Mesenchymal stem cell (in vitro differentiated cells and primary cell): ENCODE measurements at regions not wholly inside any gene's neighbourhood (a gene's known extent, or its start where the extent isn't known, plus 50 kb on each side); places are given as distances from the start of the nearest gene placed in this dataset.

Experiments
- DNase-seq: peaks from one replicate; pipeline ENCODE4 v3.0.0-alpha.2; 2013
- H2AFZ ChIP-seq: one replicate; pipeline ENCODE4 v1.6.1; 2013; ENCODE audit warnings: low read depth, mild to moderate bottlenecking, control low read depth, inconsistent platforms, low read length, moderate library complexity
- H2AK5ac ChIP-seq: 2 replicates; pipeline ENCODE4 v1.6.1; 2013; ENCODE audit warnings: low read length, moderate library complexity, mild to moderate bottlenecking, inconsistent platforms; ENCODE audit not compliant: severe bottlenecking
- H2BK120ac ChIP-seq: one replicate; pipeline ENCODE4 v1.6.1; 2013; ENCODE audit warnings: low read depth, mild to moderate bottlenecking, inconsistent platforms, low read length, moderate library complexity
- H2BK12ac ChIP-seq, 2 experiments: one replicate each; pipeline ENCODE4 v1.6.1; 2013; ENCODE audit warnings: inconsistent platforms in 2 of 2, low read length in 2 of 2, mild to moderate bottlenecking in 2 of 2, moderate library complexity in 2 of 2, control low read depth in 1 of 2
- H2BK15ac ChIP-seq: one replicate; pipeline ENCODE4 v1.6.1; 2013; ENCODE audit warnings: mild to moderate bottlenecking, low read depth, inconsistent platforms; ENCODE audit not compliant: poor library complexity, severe bottlenecking
- H2BK5ac ChIP-seq: 2 replicates; pipeline ENCODE4 v1.6.1; 2013; ENCODE audit warnings: low read depth, mild to moderate bottlenecking, low read length, control low read depth, inconsistent platforms; ENCODE audit not compliant: poor library complexity, severe bottlenecking
- H3K14ac ChIP-seq, 2 experiments: one replicate each; pipeline ENCODE4 v1.6.1; 2013; ENCODE audit warnings: inconsistent platforms in 2 of 2, low read length in 2 of 2, control low read depth in 1 of 2, mild to moderate bottlenecking in 1 of 2, moderate library complexity in 1 of 2
- H3K18ac ChIP-seq, 2 experiments: one replicate each; pipeline ENCODE4 v1.6.1; 2013; ENCODE audit warnings: inconsistent platforms in 2 of 2, low read length in 2 of 2, control low read depth in 1 of 2, low read depth in 1 of 2, mild to moderate bottlenecking in 1 of 2
- H3K23ac ChIP-seq, 2 experiments: one replicate each; pipeline ENCODE4 v1.6.1; 2013; ENCODE audit warnings: inconsistent platforms in 2 of 2, low read length in 2 of 2, mild to moderate bottlenecking in 2 of 2, moderate library complexity in 2 of 2, control low read depth in 1 of 2
- H3K27ac ChIP-seq: 2 replicates; pipeline ENCODE4 v1.5.1; 2013; ENCODE audit warnings: mild to moderate bottlenecking, moderate library complexity, low read length, control low read depth, inconsistent platforms; ENCODE audit not compliant: poor library complexity, severe bottlenecking
- H3K27me3 ChIP-seq, 2 experiments: 2 replicates each; pipeline versions ENCODE4 v1.6.1 to v1.7.0; 2013; ENCODE audit warnings: low read length in 2 of 2, mild to moderate bottlenecking in 2 of 2, moderate library complexity in 2 of 2, control low read depth in 1 of 2, inconsistent platforms in 1 of 2; ENCODE audit not compliant: control insufficient read depth in 1 of 2, insufficient read depth in 1 of 2
- H3K36me3 ChIP-seq, 2 experiments: 2 replicates each; pipeline versions ENCODE4 v1.6.1 to v1.7.0; 2013; ENCODE audit warnings: low read length in 2 of 2, control low read depth in 1 of 2, inconsistent platforms in 1 of 2, low read depth in 1 of 2, mild to moderate bottlenecking in 1 of 2; ENCODE audit not compliant: insufficient read depth in 2 of 2, control insufficient read depth in 1 of 2
- H3K4ac ChIP-seq, 2 experiments: one replicate each; pipeline ENCODE4 v1.6.1; 2013; ENCODE audit warnings: inconsistent platforms in 2 of 2, low read length in 2 of 2, mild to moderate bottlenecking in 2 of 2, moderate library complexity in 2 of 2, control low read depth in 1 of 2, low read depth in 1 of 2
- H3K4me1 ChIP-seq: 2 replicates; pipeline ENCODE4 v1.6.1; 2013; ENCODE audit warnings: low read depth, low read length, control low read depth; ENCODE audit not compliant: control insufficient read depth, insufficient read depth
- H3K4me2 ChIP-seq: 2 replicates; pipeline ENCODE4 v1.6.1; 2013; ENCODE audit warnings: low read length, mild to moderate bottlenecking, inconsistent platforms; ENCODE audit not compliant: poor library complexity, severe bottlenecking
- H3K4me3 ChIP-seq, 2 experiments: 2 replicates each; pipeline versions ENCODE4 v1.5.1 to v1.7.0; 2013; ENCODE audit warnings: low read length in 2 of 2, mild to moderate bottlenecking in 2 of 2, control low read depth in 1 of 2, low read depth in 1 of 2; ENCODE audit not compliant: insufficient read depth in 1 of 2
- H3K79me1 ChIP-seq: replicated peaks from 2 replicates; pipeline ENCODE4 v1.6.1; 2013; ENCODE audit warnings: mild to moderate bottlenecking, control low read depth, low read length, inconsistent platforms; ENCODE audit not compliant: poor library complexity, severe bottlenecking
- H3K9ac ChIP-seq: 2 replicates; pipeline ENCODE4 v1.7.0; 2013; ENCODE audit warnings: mild to moderate bottlenecking, low read length, moderate library complexity
- H3K9me3 ChIP-seq: 2 replicates; pipeline ENCODE4 v1.7.0; 2013; ENCODE audit warnings: mild to moderate bottlenecking, low read length; ENCODE audit not compliant: control insufficient read depth
- H4K8ac ChIP-seq: one replicate; pipeline ENCODE4 v1.6.1; 2013; ENCODE audit warnings: inconsistent platforms, mild to moderate bottlenecking, low read length, moderate library complexity
- H4K91ac ChIP-seq: one replicate; pipeline ENCODE4 v1.6.1; 2013; ENCODE audit warnings: mild to moderate bottlenecking, low read length, inconsistent platforms
- WGBS: methylation state at CpG from one replicate; pipeline ENCODE4 v1.1.7; 2013; ENCODE audit warnings: mixed read lengths; 5-methylcytosine and 5-hydroxymethylcytosine counted together

DNA sequence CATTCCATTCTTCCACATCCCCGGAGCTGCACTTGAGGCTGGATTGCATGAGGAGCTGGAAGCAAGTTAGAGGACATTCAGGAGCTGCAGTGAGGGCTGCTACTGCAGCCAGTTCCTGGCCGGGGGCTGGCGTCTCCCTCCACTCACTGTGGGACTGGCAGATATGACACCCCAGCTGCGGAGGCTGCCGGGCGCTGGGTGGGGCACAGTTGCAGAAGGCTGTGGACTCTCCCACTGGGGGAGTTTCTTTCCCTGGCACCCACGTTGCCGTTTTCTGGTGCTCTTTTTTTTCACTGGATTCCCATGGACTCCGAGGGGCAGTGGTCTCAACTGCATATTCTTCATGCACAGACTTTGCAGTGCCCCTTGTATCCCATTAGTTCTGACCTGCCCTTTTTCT lies 351.1 kb upstream of the AJAP1 start:
- H3K9me3 ChIP-seq = no peaks in the 10 kb centered on the region
- DNase-seq = no peak
- H3K23ac ChIP-seq = no peak overlapping the region
- 73% methylated on average over 9 of the region's 9 CpGs for WGBS
- no peak overlapping the region for H4K91ac ChIP-seq
- H3K14ac ChIP-seq = no peak overlapping the region
- no peaks in the 10 kb centered on the region for H3K36me3 ChIP-seq
- no peak overlapping the region for H2BK12ac ChIP-seq
- no peak overlapping the region for H2BK5ac ChIP-seq
- H3K4ac ChIP-seq = no peak overlapping the region
- no peak overlapping the region for H2BK120ac ChIP-seq
- no peak overlapping the region for H4K8ac ChIP-seq
- H3K79me1 ChIP-seq = no peaks in the 10 kb centered on the region
- no peak overlapping the region for H2BK15ac ChIP-seq
- H2AFZ ChIP-seq = no peak overlapping the region
- H3K4me2 ChIP-seq = no peak overlapping the region
- no peak overlapping the region for H3K9ac ChIP-seq
- H2AK5ac ChIP-seq = no peak overlapping the region
- H3K27me3 ChIP-seq = no peaks in the 10 kb centered on the region
- no peak overlapping the region for H3K18ac ChIP-seq
- H3K27ac ChIP-seq = no peak overlapping the region
- no peak overlapping the region for H3K4me3 ChIP-seq
- H3K4me1 ChIP-seq = no peaks in the 10 kb centered on the region

DNA sequence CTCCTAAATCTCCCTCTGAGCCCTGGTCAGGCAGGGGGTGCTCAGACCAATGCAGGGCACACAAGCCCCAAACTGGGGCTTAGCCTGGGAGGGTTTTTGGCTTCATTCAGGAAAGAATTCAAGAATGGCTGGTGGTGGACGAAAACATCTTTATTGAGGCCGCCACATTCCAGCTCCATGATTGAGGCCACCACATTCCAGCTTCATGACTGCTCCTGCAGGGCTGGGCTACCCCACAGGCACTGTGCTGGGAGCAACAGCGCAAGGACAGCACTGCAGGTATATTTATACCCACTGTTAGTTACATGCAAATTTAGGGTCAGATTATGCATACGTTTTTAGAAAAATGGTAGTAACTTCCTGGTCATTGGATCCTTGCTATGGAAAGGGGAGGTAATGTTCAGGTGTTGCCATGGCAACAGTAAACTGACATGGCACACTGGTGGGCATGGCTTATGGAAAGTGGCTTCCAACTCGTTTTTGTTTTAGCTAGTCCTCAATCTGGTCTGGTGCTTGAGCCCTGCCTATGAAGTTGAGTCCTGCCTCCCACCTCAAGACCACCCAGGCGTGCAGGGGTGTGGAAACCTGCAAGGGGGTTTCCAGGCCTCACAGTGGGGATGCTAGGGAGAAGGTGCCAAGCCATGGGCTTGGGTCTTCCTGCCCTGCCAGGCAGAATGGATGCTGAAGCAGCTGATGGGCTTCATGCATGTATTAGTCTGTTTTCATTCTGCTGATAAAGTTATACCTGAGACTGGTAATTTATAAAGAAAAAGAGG lies 348.7 kb upstream of the AJAP1 start:
- Histone ChIP-seq H3K14ac (no peak overlapping the region), H3K9me3 (no peaks in the 10 kb centered on the region), H3K4me2 (no peak overlapping the region), H2AK5ac (no peak overlapping the region), H3K27ac (no peak overlapping the region), H2AFZ (no peak overlapping the region), H3K4me3 (no peak overlapping the region), H3K27me3 (no peaks in the 10 kb centered on the region), H3K9ac (no peak overlapping the region), H3K79me1 (no peaks in the 10 kb centered on the region), H2BK120ac (no peak overlapping the region), H3K18ac (no peak overlapping the region), H4K91ac (no peak overlapping the region), H3K4me1 (no peaks in the 10 kb centered on the region), H4K8ac (no peak overlapping the region), H2BK12ac (no peak overlapping the region), H3K36me3 (no peaks in the 10 kb centered on the region), H2BK15ac (no peak overlapping the region), H3K23ac (no peak overlapping the region), H2BK5ac (no peak overlapping the region), H3K4ac (no peak overlapping the region)
- 60% methylated on average over 6 of the region's 6 CpGs for WGBS
- no peak for DNase-seq

DNA sequence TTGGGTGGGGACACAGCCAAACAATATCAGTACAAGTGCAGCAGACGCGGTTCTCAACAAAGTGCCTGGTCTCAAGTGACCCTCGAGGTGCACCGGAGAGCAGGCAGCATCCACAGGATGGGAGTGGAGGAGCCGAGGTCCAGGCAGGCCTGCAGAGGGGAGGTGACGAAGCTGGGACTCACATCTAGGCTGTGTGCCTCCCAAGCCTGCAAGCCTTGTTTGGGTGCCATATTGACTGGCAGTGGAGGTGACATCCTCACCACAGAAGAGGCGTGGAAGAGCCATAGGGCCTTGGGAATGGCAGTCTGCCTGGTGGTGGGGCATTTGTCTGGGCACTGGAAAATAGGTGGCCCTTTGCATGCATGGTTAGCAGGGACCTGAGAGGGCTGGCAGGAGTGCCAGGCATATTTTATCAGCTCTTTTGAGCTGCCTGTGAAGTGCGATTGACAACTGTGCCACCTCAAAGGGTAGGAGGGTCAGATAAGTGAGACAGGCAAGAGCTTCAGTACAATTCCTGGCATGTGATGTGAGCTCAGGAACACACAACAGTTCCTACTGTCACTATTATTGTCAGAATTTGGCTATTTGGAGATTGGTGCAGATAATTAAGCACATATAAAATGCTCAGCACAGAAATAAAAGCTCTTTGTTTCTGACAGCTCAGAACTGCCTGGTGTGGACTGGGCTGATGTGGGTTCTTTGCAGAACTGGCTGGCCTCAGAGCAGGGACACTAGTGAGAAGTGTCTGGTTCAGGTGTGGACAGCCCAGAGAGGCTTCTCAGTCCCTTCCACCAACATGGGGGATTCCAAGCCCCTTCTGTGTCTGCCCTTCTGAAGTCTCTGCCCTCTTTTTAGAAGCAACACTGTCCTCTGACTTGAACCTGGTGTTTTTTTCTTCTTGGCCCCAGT lies 347.6 kb upstream of the AJAP1 start:
- no peak overlapping the region for H2AFZ ChIP-seq
- H3K4me3 ChIP-seq = no peak overlapping the region
- H3K4me1 ChIP-seq = no peaks in the 10 kb centered on the region
- no peaks in the 10 kb centered on the region for H3K79me1 ChIP-seq
- H2BK15ac ChIP-seq = no peak overlapping the region
- H2BK5ac ChIP-seq = no peak overlapping the region
- no peak overlapping the region for H3K14ac ChIP-seq
- H2BK12ac ChIP-seq = no peak overlapping the region
- H3K23ac ChIP-seq = no peak overlapping the region
- H4K91ac ChIP-seq = no peak overlapping the region
- H3K4ac ChIP-seq = no peak overlapping the region
- peaks cover 4% of the 10 kb centered on the region for H3K9me3 ChIP-seq
- H3K4me2 ChIP-seq = no peak overlapping the region
- H3K18ac ChIP-seq = no peak overlapping the region
- no peak overlapping the region for H2AK5ac ChIP-seq
- no peak overlapping the region for H4K8ac ChIP-seq
- WGBS = 75% methylated on average over 8 of the region's 8 CpGs
- no peaks in the 10 kb centered on the region for H3K36me3 ChIP-seq
- no peak overlapping the region for H3K27ac ChIP-seq
- H3K27me3 ChIP-seq = no peaks in the 10 kb centered on the region
- no peak overlapping the region for H2BK120ac ChIP-seq
- DNase-seq = no peak
- H3K9ac ChIP-seq = no peak overlapping the region

DNA sequence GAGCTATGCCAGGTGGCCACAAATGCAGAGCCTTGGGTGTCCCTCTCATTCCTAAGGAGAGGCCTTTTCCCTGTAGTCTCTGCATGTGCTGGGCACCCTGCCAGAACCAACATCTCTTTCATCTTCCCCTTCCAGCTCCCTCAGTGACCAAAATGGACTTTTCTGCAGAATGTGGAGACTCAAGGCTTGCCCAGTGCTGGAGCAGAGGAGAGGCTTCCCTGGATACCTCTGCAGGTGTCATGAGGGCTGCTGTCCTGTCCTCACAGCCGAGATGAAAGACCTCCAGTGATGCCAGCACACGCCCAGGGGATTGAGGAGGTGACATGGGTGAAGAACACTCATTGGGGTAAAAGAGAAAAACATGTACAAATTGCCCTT lies 347.0 kb upstream of the AJAP1 start:
- Histone ChIP-seq H3K4ac (no peak overlapping the region), H3K4me3 (no peak overlapping the region), H2AK5ac (no peak overlapping the region), H3K9me3 (peaks cover 4% of the 10 kb centered on the region), H3K4me1 (no peaks in the 10 kb centered on the region), H3K27me3 (no peaks in the 10 kb centered on the region), H4K91ac (no peak overlapping the region), H2BK5ac (no peak overlapping the region), H3K79me1 (no peaks in the 10 kb centered on the region), H2BK120ac (no peak overlapping the region), H3K4me2 (no peak overlapping the region), H3K18ac (no peak overlapping the region), H3K36me3 (no peaks in the 10 kb centered on the region), H4K8ac (no peak overlapping the region), H2BK15ac (no peak overlapping the region), H3K9ac (no peak overlapping the region), H3K23ac (no peak overlapping the region), H3K27ac (no peak overlapping the region), H2BK12ac (no peak overlapping the region), H3K14ac (no peak overlapping the region), H2AFZ (no peak overlapping the region)
- WGBS = 25% methylated on average over 2 of the region's 2 CpGs
- no peak for DNase-seq
